ENCODE measurements at regions not wholly inside any gene's neighbourhood (a gene's known extent, or its start where the extent isn't known, plus 50 kb on each side); places are given as distances from the start of the nearest gene placed in this dataset.

DNA sequence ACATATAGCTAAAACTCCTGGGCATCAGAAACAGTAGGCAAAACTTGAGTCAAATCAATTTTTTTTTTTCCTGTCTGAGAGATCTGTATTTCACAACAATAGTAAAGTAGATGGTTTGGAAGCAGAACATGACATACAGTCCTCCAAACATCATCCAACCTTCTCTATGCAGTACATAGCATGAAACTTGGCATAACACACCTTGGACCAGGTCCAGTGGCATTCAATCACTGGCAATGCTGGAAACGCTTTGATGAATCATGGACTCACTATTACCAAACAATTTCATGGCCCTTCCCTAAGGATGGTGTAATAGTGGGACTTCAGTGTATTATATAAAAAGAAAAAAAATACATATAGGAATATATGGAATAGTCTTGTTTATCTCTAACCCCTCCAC, 154.6 kb downstream of the FMR1NB start:
- no peak for TF ChIP-seq POLR2AphosphoS5 (IDR thresholded peaks at IDR 0.05)
- TF ChIP-seq, protein P1, sequence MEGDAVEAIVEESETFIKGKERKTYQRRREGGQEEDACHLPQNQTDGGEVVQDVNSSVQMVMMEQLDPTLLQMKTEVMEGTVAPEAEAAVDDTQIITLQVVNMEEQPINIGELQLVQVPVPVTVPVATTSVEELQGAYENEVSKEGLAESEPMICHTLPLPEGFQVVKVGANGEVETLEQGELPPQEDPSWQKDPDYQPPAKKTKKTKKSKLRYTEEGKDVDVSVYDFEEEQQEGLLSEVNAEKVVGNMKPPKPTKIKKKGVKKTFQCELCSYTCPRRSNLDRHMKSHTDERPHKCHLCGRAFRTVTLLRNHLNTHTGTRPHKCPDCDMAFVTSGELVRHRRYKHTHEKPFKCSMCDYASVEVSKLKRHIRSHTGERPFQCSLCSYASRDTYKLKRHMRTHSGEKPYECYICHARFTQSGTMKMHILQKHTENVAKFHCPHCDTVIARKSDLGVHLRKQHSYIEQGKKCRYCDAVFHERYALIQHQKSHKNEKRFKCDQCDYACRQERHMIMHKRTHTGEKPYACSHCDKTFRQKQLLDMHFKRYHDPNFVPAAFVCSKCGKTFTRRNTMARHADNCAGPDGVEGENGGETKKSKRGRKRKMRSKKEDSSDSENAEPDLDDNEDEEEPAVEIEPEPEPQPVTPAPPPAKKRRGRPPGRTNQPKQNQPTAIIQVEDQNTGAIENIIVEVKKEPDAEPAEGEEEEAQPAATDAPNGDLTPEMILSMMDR (IDR thresholded peaks at IDR 0.05): no peak
